ENCODE measurements at regions not wholly inside any gene's neighbourhood (a gene's known extent, or its start where the extent isn't known, plus 50 kb on each side); places are given as distances from the start of the nearest gene placed in this dataset.

GRCh38 chrX:7285765-7286164 lies 137.8 kb upstream of the PUDP start:
- Histone ChIP-seq H3K4me3 (ENCODE audit: low read length in 3 of 3) (no peak overlapping the region), H3K27ac (ENCODE audit: low read depth in 2 of 2, low read length in 2 of 2) (no peak overlapping the region), H3K9me3 (ENCODE audit: control insufficient read depth in 2 of 3, insufficient read depth in 1 of 3, low read length in 3 of 3) (no peaks in the 10 kb centered on the region), H3K27me3 (ENCODE audit: control insufficient read depth, insufficient read depth, low read length) (peaks cover 3% of the 10 kb centered on the region), H3K36me3 (ENCODE audit: control insufficient read depth in 2 of 3, insufficient read depth in 3 of 3, low read length in 3 of 3) (no peaks in the 10 kb centered on the region), H3K4me1 (ENCODE audit: control insufficient read depth in 2 of 3, insufficient read depth in 2 of 3, low read depth in 1 of 3, low read length in 3 of 3) (no peaks in the 10 kb centered on the region), H3K9ac (ENCODE audit: low read length in 3 of 3) (no peak overlapping the region)
- intact Hi-C loops (cut with DNase I) = no loop called here
- no peak for DNase-seq
- TF ChIP-seq, protein P1, sequence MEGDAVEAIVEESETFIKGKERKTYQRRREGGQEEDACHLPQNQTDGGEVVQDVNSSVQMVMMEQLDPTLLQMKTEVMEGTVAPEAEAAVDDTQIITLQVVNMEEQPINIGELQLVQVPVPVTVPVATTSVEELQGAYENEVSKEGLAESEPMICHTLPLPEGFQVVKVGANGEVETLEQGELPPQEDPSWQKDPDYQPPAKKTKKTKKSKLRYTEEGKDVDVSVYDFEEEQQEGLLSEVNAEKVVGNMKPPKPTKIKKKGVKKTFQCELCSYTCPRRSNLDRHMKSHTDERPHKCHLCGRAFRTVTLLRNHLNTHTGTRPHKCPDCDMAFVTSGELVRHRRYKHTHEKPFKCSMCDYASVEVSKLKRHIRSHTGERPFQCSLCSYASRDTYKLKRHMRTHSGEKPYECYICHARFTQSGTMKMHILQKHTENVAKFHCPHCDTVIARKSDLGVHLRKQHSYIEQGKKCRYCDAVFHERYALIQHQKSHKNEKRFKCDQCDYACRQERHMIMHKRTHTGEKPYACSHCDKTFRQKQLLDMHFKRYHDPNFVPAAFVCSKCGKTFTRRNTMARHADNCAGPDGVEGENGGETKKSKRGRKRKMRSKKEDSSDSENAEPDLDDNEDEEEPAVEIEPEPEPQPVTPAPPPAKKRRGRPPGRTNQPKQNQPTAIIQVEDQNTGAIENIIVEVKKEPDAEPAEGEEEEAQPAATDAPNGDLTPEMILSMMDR (IDR thresholded peaks at IDR 0.05; ENCODE audit: borderline replicate concordance, extremely low read depth, insufficient read depth) = no peak
- FAIRE-seq = no peak

- TF ChIP-seq, protein P1 (IDR thresholded peaks at IDR 0.05; ENCODE audit: borderline replicate concordance, extremely low read depth, insufficient read depth) = no peak
- H3K27me3 ChIP-seq (ENCODE audit: control insufficient read depth, insufficient read depth, low read length) = peaks cover 3% of the 10 kb centered on the region
- no peak overlapping the region for H3K4me3 ChIP-seq (ENCODE audit: low read length in 3 of 3)
- H3K27ac ChIP-seq (ENCODE audit: low read depth in 2 of 2, low read length in 2 of 2) = no peak overlapping the region
- no peaks in the 10 kb centered on the region for H3K36me3 ChIP-seq (ENCODE audit: control insufficient read depth in 2 of 3, insufficient read depth in 3 of 3, low read length in 3 of 3)
- H3K9me3 ChIP-seq (ENCODE audit: control insufficient read depth in 2 of 3, insufficient read depth in 1 of 3, low read length in 3 of 3) = no peaks in the 10 kb centered on the region
- no peaks in the 10 kb centered on the region for H3K4me1 ChIP-seq (ENCODE audit: control insufficient read depth in 2 of 3, insufficient read depth in 2 of 3, low read depth in 1 of 3, low read length in 3 of 3)
- no peak for FAIRE-seq
- DNase-seq = no peak
- intact Hi-C loops (cut with DNase I) = no loop called here
- H3K9ac ChIP-seq (ENCODE audit: low read length in 3 of 3) = no peak overlapping the region
These were observed 135.8 kb upstream of the PUDP start for GRCh38 chrX:7283741-7284140.

DNA sequence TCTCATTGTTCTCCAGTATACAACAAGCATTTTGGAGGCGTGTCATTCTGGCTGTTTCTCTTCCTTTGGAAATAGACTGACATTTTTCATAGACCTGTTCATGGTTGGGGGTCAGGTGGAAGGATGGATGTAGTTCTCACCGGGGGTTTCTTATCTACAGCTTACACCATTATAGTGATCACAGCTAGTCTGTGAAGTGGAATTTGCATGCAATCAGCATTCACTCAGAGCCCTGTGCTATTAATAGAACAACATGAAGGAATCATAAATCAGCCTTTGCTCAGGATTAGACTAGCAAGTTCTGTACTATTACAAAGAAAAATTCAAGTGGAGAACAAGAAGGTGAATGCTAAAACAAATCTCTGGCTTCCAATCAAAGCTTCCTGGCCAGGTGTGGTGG lies 132.6 kb upstream of the PUDP start:
- Histone ChIP-seq H3K4me1 (ENCODE audit: control insufficient read depth in 2 of 3, insufficient read depth in 2 of 3, low read depth in 1 of 3, low read length in 3 of 3) (no peaks in the 10 kb centered on the region), H3K9ac (ENCODE audit: low read length in 3 of 3) (no peak overlapping the region), H3K4me3 (ENCODE audit: low read length in 3 of 3) (no peak overlapping the region), H3K27me3 (ENCODE audit: control insufficient read depth, insufficient read depth, low read length) (peaks cover 3% of the 10 kb centered on the region), H3K27ac (ENCODE audit: low read depth in 2 of 2, low read length in 2 of 2) (no peak overlapping the region), H3K36me3 (ENCODE audit: control insufficient read depth in 2 of 3, insufficient read depth in 3 of 3, low read length in 3 of 3) (no peaks in the 10 kb centered on the region), H3K9me3 (ENCODE audit: control insufficient read depth in 2 of 3, insufficient read depth in 1 of 3, low read length in 3 of 3) (no peaks in the 10 kb centered on the region)
- intact Hi-C loops (cut with DNase I) = no loop called here
- no peak for FAIRE-seq
- DNase-seq = peak in 1 of 5 donors; percentile 34
- TF ChIP-seq, protein P1 (IDR thresholded peaks at IDR 0.05; ENCODE audit: borderline replicate concordance, extremely low read depth, insufficient read depth) = no peak

DNA sequence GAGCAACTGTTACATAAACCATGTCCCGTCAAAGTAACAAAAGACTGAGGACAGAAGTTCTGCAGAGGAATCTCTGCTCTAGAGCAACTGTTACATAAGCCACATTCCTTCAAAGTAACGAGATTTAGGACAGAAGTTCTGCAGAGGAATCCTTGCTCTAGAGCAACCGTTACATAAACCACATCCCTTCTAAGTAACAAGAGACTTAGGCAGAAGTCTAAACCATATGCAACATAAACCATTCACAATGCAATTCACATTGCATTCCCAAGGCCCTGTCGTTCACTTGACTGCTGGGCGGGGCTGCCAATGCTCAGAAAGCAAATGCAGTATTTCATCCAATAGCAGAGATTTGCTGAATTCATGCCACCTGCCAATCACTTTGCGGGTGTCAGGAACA lies 124.4 kb upstream of the PUDP start:
- Histone ChIP-seq H3K9ac (ENCODE audit: low read length in 3 of 3) (no peak overlapping the region), H3K4me1 (ENCODE audit: control insufficient read depth in 2 of 3, insufficient read depth in 2 of 3, low read depth in 1 of 3, low read length in 3 of 3) (peaks cover 0 to 3% (median 0%) of the 10 kb centered on the region in 3 donors), H3K27me3 (ENCODE audit: control insufficient read depth, insufficient read depth, low read length) (no peaks in the 10 kb centered on the region), H3K36me3 (ENCODE audit: control insufficient read depth in 2 of 3, insufficient read depth in 3 of 3, low read length in 3 of 3) (no peaks in the 10 kb centered on the region), H3K4me3 (ENCODE audit: low read length in 3 of 3) (no peak overlapping the region), H3K9me3 (ENCODE audit: control insufficient read depth in 2 of 3, insufficient read depth in 1 of 3, low read length in 3 of 3) (no peaks in the 10 kb centered on the region), H3K27ac (ENCODE audit: low read depth in 2 of 2, low read length in 2 of 2) (no peak overlapping the region)
- intact Hi-C loops (cut with DNase I) = no loop called here
- DNase-seq (no peak), FAIRE-seq (no peak)
- TF ChIP-seq, protein P1 (IDR thresholded peaks at IDR 0.05; ENCODE audit: borderline replicate concordance, extremely low read depth, insufficient read depth) = no peak
